NCI-H2196 treated with DMSO at 0.1 percent for 48 hours (cell line): ENCODE measurements at regions not wholly inside any gene's neighbourhood (a gene's known extent, or its start where the extent isn't known, plus 50 kb on each side); places are given as distances from the start of the nearest gene placed in this dataset.

Experiments
- DNase-seq: peaks from one replicate; lab custom pipeline; 2025; ENCODE audit not compliant: unreplicated experiment; lab: John Stamatoyannopoulos, UW

DNA sequence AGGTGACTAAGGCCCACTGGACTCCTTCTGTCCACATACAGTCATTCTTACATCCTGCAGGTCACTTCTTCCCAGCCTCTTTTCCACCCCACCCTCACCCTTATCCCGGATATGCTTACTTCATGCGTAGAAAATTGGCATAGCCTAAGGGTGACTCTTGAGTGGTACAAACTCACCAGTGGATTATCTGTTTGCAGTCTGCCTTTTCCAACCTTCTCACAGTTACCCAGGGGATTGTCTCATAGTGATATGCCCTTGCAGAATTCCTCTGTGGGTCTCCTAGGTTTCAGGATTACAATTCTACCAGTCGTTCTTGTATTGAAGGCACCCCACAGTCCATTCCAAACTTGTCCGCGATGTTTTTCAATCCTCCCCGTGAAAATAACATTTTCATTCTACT is 752.9 kb upstream of the HS6ST1 start:
- DNase-seq, result no peak

DNA sequence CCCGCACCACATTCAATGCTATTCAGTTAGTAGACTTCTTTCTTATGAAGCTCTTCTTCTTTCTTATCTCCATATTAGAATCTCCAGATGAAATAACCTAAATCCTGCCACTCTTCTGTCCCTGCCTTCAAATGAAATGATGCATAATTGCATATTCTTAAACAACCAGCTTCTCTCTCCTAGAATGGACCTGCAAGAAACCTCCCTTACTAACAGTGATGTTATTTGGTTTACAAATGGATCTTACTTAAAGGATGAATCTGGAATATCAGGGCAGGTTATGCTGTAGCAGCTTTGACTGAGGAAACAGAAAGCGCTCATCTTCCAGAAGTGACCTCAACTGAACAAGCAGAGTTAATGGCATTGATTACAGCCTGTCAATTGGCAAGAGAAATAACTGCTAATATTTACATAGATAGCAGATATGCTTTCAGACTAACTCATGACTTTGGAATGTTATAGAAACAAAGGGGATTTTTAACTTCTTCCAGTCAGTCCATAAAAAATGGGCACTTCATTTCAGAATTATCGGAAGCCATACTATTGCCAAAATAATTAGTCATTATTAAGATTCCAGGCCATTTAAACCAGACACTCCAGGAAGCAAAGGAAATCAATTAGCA is 755.7 kb upstream of the HS6ST1 start:
- DNase-seq, result peak; percentile 5

DNA sequence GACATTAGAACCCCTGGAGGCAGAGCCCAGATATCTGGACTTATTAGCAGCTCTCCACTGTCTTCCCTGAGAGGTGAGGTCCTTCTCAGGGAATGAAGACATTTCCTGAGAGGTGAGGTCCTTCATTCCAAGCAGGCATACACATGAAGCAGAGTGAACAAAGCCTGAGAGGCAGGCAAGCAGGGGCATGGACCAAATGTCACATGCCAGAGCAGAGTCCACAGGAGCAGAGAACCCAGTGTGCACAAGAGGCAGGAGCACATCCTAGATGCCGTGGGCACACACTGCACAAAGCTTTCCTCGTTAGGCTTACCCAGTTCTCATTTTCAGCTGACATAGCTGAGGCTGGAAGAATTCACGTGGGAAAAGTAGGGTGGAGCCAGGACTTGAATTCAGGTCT is 759.9 kb upstream of the HS6ST1 start:
- DNase-seq, result no peak

DNA sequence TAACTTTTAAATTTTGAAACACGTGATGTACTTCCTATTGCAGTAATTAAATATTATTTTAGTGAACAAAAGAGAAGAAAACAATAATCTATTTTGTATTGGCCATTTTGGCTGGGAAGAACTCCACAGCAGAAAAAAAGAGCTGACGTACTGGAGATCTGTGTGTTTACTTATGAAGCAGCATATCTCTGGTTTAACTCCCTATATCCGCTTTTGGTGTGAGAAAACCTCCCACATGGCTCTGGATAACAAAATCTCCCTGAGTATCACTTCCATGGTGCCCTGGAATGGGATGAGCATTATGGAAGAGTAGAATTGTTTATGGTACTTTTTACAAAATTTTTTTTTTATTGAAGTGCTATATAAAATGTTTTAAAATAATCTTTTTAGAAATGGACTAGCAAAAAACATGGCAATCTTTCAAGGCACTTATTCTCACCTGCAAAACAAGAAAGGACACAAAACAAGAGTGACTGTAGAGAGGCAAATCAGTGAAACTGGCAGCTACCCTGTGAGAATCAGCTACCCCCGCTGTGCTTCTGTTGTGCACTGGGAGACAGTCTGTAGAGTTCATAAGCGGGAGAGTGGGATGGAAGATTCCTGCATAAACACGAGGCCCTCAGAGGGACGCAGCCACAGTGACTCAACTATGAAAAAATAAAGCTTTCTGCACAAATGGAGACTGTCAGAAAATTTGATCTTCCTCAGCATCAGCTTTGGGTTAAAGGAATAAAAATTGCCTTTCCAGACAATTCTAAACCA is 762.2 kb upstream of the HS6ST1 start:
- no peak for DNase-seq

DNA sequence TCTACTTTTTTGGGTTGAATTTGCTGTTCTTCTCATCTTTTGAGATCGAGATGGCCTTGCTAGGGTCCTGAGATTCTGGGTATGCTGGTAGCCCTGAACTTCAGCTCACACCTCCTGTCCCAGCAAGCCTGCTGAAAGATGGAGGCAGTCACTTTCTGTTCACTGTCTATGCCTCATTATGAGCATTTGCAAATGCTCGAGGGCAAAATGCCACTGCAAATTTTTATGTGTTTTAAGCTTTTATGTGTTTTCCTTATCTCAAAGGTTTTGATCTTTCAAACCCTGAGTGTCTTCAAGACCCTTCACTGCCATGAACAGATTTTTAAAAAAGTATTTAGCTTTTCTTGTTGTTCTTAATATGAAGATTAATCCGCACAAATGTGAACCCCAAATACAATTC is 766.7 kb upstream of the HS6ST1 start:
- no peak for DNase-seq

DNA sequence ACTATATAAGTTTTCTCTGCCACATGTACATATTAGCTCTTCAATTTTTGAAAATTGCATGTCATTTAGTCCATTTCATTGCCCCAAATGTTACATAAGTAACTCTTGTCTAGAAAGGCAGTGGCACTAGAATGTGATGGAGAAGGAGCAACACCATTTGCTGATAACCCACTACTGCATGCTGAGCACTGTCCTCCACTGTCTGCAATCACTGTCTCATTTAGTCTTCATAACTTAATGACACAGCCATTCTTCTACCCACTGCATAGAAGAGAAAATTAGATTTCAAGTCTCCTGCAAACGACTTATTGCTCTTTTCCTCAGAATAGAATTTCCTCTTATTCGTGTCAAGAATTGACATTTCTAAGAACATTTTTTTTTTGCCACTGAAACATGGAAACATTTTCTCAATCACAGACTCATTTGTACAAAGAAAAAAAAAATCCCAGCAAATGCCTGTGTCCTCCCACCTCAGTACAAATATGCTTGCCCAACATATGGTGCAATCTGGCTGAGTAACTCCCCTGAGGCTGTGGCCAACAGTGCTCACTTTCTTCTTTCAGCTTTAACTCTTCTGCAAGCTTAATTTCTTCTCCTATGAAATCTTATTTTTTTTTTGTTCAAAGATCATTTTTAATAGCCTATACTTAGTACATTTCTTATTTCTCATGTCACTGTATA is 768.6 kb upstream of the HS6ST1 start:
- DNase-seq, result no peak

DNA sequence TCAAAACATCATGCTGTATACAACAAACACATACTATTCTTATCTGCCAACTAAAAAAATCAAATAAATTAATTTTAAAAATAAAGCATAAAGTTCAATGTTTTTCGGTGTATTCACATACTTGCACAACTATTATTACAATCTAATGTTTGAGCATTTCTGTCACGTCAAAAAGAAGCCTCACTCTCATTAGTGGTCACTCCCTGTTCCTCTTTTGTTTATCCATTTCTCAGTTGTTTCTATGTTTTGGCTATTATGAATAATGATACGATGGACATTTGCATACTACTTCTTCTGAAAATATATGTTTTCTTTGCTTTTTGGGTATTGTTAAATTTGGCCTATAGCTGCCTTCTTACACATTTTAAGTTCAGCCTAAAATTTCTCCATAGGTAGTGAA is 773.0 kb upstream of the HS6ST1 start:
- DNase-seq, result no peak

DNA sequence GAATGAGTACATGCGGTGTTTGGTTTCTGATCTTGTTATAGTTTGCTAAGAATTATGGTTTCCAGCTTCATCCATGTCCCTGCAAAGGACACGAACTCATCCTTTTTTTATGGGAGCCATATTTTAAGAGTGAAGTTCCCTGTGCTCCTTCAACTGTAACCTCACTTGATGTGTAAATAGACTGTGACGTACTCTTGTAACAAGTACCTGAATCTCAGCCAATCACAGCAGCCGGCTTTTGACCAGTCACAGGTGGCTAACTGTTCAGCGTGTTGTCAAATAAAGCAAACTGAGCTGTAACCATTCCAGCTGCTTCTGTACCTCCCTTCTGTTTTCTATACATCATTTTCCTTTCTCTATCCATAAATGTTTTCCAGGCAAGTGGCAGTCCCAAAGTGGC is 774.3 kb upstream of the HS6ST1 start:
- peak; percentile 2 for DNase-seq

DNA sequence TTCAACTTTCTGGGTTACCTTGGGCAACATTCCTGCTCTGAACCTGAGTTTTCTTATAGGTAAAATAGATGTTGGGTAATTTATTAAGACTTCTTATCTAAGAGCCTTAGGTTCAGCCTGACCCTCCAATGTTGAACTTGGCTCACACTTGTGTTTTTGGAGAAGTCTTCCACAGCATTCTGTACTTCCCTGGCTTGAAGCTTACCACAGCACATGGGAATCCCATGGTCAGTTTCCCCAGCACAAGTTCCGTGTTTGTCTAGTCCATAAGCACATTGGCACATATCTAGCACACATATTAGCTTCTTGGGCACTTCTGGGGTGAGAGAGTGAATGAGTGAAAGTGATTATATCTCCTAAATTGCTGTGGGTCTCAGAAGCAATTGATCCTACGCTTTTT is 782.5 kb upstream of the HS6ST1 start:
- no peak for DNase-seq

DNA sequence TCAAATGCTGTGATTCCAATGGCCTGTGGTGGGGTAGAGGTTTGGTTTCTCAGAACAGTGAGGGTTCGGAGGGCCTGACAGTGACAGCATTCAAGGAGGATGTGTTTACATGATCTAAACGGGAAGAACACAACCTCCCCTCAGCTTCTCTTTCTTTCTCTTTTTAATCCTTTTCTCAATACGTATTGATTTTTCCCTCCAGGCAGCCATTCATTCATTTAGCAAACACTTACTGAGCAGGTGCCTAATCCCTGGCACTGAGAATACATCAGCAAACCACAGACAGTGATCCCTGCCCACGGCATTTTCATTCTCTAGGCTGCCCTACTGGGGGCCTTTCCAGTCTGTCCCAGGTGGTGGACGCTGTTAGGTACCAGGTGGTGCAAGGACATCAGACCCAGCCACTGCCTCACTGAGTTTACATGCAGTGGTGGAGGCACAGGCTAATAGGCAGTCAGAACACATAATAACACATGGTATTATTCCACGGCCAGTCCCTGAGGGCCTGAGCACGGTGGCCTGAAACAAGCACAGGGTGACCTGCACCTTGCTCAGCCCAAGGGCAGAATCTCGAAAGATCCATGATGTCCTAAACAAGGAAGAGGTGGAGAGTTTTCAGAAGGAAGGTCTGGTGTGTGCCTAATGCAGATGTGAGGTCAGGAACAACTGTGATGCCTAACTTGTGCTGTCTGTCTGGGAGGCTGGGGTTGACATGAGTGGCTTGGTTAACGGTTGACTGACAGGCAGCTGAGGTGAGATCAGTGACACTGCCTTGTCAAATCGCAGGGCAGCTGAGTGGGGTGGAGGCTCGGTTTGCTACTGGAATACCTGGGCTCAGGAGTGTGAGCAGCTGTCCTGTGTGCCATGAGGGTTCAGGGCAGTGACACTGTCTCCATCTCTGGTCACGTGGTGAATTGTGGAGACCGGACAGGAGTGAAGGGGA is 785.5 kb upstream of the HS6ST1 start:
- no peak for DNase-seq

DNA sequence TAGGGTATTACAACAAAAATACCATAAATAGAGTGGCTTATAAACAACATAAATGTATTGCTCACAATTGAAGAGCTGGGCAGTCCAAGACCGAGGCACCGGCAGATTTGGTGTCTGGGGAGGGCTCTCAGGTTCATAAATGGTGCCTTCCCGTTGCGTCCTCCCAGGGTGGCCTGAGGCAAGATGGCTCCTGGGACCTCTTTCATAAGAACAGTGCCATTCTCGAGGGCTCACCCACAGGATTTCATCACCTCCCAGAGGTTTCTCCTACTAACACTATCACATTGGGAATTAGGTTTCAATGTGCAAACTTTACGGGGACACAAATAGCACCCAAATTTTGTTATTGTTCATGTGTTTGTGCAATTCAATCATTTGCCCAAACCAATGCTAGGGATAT is 793.5 kb upstream of the HS6ST1 start:
- DNase-seq, result no peak

DNA sequence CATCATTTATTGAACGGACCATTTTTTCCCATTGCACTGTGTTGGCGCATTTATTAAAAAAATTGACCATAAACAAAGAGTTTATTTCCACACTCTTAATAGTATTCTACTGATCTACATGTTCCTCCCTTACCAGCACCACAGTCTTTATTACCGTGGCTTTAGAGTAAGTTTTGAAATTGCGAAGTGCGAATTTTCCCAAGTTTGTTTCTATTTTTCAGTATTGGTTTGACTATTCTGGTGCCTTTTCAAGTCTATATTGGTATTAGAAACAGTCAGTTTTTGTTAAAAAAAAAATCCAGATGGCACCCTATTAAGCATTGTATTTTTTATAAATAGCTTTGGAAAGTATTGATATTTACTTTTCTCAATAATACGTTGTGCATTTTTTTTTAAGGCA is 795.1 kb upstream of the HS6ST1 start:
- DNase-seq, result no peak

DNA sequence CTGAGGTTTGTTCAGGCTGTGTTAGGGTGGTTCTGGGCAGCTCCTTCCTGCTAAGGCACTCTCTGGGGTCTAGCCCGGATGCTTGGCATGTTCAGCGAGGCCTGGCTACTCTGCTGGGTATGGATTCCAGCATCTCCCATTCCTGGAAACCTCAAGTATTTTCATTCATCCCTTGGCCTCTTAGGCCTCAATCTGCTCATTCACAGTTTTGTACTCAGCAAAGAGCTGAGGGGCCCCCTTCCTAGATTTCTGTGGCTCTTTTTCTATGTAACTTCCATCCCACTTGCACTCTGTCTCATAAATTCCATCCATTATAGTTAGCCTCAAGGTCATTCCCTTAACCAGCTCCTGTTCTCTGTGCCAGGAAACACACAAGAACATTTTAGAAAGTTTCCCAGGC is 798.8 kb upstream of the HS6ST1 start:
- DNase-seq, result no peak

DNA sequence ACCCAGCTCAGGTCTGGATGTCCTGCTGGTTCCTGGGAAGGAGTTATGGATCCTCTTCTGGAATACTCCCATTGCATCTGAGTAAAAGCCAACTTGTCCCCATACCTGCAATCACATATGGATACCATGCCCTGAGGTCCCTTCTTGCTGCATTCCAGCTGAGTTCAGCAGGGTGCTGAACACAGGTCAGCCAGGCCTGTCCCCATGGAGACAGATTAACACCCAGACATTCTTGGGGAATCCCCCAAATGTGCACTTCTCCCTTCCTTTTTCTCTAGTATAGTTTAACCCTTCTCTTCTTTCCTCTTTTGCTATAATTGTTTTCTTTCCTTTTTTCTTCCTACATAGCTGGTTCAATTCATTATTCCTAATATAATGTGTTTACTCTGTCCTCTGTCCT is 799.6 kb upstream of the HS6ST1 start:
- no peak for DNase-seq

DNA sequence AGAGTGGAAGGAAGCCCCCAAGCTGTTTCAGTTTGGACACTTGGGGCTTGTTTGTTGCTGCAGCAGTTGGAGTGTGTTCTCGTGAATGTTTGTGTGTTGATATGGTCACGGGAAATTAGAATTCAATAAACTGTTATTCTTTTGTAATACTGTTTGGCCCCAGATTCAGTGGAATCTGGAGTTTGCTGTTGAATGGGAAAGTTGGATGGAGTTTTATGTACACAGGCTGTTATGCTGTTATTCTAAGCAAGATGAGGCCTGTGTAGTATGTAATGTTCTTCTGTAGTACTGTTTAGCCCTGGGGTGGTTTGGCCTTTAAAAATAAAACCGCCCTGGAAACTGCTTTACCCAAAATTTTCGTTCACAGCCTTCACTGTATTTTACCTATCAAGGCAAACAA is 810.4 kb upstream of the HS6ST1 start:
- no peak for DNase-seq

DNA sequence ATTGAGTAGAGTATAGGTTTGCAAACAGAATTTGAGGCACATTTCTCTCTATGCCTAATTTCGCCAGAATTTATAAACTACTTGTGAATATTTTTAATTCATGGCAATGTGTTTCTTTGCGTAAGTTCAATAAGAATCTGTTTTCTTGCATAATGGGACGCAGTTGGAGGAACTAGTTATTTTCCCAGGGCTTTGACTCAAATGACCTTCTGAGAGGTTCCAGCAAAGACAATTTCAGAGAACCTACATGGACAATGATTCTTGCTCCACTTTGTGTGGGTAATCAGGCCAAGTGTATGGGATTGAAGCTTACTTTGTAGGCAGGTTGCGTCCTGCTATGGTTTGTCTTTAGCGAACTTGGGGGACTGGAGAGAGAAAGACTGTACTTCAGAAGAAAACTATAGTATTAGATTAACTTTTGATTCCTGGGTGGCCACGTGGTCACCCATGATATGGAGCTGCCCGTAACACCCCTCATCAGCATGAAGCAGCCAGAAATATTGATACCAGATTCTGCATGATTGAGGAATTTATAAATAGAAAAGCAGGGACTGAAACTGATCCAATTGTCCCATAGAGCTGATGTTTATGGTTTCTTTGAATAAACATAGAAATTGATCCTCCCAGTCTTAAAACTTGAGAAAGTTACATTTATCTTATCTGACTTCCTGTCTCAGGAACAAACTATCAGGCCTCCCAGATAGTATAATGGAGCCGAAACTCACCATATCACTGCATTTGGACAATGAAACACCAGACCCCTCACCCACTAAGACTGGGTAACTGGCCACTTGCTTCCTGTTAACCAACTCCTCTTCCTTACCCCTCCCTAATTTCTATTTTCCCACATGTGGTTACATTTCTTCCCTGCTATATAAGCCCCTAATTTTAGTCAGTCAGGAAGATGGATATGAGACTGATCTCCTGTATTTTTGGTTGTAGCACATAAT is 815.3 kb upstream of the HS6ST1 start:
- DNase-seq, result no peak

DNA sequence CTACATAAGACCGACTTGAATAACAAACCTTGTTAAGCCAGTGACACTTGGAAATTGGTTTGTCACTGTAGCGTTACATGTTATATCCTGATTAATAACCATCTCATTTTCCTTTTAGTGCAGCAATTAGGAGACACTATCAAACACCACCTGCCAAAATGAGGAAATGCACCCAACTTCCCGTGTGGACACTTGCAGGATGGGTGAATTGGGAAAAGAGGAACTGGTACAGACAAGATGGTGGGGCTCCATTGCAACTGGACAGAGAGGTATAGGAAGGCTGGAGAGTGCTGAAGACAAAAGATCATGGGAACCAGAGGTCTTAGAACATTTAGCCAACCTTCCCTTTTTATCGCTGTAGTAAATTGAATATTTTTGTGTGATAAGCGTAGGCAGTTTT is 816.3 kb upstream of the HS6ST1 start:
- DNase-seq, result no peak

DNA sequence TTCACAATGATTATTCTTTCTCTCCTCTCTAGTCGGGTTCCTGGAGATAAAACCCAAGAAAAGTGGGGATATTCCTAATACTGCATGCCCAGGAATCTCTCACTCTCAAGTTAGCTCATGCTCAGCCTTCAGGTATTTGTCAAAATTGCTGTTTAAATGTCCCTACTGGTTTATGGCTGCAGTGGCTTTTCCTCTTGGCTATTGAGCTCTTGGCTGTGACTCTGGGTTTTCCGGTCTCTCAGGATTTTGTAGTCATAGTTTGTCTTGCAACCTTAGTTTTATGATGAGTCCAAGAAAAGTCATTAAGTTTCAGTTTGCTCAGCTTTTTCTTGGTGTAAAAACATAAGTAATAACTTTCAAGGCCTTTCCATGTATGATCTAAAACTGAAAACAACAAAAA is 820.7 kb upstream of the HS6ST1 start:
- no peak for DNase-seq

DNA sequence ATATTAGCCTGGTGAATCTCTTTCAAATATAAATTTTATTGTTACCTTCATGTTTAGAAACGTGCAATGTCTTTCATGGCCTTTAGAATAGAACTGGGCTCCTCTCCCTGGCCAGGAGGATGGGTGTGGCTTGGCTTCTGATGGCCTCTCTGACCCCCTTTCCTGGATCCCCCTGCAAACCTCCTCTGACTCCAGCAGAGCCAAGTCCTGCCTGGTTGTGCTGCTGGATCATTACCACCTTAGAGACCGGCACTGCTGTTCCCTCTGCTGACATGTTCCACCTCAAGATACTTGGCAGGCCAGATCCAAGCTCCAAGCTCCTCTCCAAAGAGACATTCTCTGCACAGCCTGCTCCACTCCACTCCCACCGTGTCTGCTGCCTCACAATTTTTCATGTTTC is 823.8 kb upstream of the HS6ST1 start:
- DNase-seq, result no peak

DNA sequence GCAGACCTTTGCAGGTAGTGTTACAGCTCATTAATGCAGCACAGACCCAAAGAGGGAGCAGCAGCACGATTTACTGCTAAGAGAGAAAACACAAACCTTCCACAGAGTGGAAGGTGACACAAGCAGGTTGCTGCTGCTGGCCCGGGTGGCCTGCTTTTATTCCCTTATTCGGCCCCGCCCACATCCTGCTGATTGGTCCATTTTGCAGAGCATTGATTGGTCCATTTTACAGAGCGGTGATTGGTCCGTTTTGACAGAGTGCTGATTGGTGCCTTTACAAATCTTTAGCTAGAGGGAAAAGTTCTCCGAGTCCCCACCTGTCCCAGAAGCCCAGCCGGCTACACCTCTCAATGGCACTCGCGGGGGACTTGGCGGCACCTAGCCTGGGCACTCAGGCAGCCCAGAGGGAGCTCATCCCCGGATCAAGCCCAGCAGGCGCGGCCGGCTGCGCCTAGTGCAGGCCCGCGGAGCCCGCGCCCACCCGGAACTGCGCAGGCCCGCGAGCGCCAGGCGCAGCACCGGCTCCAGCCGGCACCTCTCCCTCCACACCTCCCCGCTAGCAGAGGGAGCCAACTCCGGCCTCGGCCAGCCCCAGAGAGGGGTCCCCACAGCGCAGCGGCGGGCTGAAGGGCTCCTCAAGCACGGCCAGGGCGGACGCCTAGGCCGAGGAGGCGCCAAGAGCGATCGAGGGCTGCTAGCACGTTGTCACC is 825.6 kb upstream of the HS6ST1 start:
- no peak for DNase-seq
